HT-29 (cell line): ENCODE measurements at regions not wholly inside any gene's neighbourhood (a gene's known extent, or its start where the extent isn't known, plus 50 kb on each side); places are given as distances from the start of the nearest gene placed in this dataset.
"Not testable (repeated sequence)": the region's sequence is repeated elsewhere in the genome, so short reads cannot be mapped to it uniquely, and the experiment has no call there.

Source experiments
- DNase-seq: peaks from one replicate; pipeline ENCODE4 v3.0.0-alpha.2; 2015; ENCODE audit warnings: low spot score

GRCh38 chr6:139696991-139697390 is 322.5 kb upstream of the CITED2 start:
- DNase-seq = not testable (repeated sequence)

DNA sequence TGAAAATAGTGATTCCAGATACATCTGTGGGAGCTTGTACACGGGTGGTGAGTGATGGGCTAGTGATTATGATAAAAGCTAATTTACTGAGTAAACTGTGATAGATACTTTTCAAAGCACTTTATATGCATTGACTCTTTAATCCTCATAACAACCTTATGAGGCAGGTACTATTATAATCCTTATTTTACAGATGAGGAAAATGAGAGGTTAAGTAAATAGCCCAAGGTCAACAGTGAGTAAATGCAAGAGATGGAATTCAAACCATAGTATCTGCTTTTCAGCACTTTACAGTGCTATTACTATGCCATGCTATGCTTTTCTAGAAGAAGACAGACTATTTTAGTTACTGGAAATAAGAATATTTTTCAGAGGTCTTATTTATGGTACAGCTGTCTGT is 320.9 kb upstream of the CITED2 start:
- DNase-seq = no peak

DNA sequence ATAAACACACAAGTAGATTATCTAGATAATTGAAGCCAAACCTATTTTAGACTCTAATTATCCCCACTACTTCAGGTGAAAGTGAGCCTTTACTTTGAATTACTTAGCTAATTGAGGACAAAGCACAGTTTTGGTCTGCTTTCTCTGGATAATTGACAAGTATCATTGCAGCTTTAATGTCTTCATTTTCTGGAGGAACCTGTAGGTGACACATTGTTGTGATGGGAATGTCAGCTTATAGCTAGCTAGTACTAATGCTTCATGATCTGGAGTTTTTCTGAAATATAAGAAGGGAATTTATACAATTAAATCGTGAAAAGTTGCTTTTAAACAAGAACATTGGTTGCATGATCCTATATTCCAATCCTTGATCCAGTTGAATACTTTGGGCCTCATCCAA is 319.3 kb upstream of the CITED2 start:
- no peak for DNase-seq

- no peak for DNase-seq
Measured at GRCh38 chr6:139690007-139690406, 315.6 kb upstream of the CITED2 start.

DNA sequence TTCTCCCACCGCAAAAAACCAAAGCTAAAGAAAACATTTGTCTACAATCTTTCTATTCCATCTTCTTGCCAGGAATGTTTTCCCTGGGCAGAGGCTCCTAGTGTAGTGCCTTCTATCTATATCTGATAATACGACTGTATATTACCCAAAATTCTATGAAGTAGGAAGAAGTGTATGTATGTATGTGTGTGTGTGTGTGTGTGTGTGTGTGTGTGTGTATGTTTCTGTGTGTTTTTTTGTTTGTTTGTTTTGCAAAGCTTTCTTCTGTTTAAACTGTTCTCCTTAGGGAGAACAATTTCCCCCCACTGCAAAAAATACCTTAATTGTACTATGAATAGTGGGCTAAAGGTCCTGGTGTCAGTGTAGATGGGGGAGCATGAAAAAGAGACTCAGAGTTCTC is 312.6 kb upstream of the CITED2 start:
- DNase-seq = no peak

DNA sequence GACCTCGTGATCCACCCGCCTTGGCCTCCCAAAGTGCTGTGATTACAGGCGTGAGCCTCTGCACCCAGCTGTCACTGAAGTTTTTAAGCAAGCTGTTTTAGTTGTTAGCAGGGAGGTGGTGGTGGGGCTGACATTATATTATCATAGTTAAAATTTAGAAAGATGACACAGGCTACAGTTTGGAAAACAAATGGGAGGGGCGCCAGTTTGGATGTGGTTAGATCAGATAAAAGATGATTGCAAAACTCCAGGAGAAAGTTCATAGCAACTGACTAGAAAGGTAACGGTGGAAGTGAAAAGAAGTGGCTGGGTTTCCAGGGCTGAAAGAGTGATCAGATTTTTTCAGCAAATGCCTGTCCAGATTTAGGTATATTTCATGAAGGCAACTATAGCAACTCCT is 311.9 kb upstream of the CITED2 start:
- no peak for DNase-seq

DNA sequence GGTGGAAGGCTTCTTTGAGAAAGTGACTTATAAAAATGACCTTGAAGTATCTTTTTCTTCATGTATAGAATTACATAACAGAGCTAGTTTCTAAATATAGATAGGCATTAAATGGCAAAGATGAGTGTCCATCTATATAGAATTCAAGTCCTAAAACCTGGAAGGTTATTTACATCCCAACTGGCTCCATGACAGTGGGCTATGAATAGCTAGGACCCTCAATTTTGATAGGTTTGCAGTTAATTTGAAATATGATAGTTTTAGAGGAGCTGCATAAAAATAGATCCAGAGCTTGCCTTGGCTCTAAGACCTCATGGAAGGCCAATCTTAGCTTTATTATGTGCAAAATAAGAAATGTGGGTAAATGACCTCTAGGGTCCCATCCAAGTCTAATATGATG is 310.6 kb upstream of the CITED2 start:
- DNase-seq = no peak

DNA sequence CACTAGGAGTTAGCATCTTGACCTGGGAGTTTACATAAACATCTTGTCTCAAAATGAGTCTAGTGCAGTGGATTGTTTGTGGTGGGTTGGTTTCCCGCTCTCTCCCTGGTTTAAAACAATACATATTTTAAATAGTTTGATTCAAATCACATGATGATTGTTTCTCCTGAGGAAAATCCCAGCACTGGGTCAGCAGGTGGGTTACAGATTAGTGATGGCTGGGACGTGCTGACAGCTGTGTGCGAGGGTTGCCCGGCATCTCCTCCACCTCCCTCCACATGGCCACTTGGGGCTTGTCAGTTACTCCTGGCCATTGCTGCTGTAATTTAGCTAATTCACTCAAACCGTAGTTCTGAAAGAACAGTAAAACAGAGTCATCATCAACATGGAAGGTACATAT is 306.4 kb upstream of the CITED2 start:
- DNase-seq = no peak

GRCh38 chr6:139679516-139680179 is 305.2 kb upstream of the CITED2 start:
- DNase-seq = no peak

GRCh38 chr6:139676718-139677117 is 302.3 kb upstream of the CITED2 start:
- no peak for DNase-seq

- no peak for DNase-seq
Measured at GRCh38 chr6:139666284-139666683, 291.8 kb upstream of the CITED2 start.

DNA sequence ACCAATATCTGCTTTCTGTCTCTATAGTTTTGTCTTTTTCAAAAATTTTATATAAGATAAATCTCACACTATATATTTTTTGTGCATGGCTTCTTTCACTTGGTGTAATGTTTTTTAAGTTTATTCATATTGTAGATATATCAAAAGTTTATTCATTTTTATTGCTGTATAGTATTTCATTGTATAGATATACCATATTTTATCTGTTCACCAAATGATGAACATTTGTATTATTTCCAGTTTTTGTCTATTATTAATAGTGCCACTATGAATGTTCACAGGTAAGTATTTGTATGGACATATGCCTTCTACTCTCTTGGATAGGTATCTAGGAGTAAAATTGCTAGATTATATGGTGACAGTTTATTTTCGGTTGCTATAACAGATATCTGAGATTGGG is 289.5 kb upstream of the CITED2 start:
- DNase-seq = no peak

DNA sequence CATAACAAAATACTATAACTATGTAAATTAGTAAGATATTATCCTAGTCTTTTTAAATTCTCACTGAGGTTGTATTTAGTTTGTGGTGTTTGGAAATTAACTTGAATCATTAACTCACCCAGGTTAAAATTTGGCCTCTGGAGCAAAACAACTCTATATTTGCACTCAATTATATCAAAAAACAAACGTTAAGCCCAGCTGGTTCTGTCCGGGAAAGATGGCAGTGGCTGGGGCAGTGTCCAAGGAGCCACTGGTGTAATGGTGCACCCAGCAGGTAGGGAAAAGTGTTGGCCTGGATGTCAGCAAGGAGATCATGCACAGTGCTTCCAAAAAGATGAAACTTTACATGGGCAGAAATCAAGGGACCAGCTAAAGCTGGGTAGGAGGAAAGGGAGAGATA is 285.3 kb upstream of the CITED2 start:
- no peak for DNase-seq

- DNase-seq = peak; percentile 9
Measured at GRCh38 chr6:139659196-139659595, 284.7 kb upstream of the CITED2 start.

DNA sequence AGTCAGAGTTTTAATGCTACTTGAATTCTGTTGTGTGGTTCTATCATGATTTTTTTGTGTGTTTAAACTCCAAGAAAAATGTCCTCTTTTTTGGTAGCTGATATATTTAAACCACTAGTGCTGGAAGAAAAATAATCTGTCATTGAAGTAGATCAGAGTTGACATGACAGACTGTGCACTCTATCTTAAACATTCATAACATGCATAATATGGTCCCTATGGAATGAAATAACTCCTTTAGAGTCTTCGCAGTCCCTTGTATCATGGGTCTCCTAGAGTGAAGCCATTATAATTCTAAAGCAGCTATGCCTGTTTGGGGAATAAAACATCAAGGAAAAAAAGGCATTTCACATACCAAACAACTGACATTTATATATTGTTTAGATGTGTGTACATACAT is 282.7 kb upstream of the CITED2 start:
- DNase-seq = no peak

DNA sequence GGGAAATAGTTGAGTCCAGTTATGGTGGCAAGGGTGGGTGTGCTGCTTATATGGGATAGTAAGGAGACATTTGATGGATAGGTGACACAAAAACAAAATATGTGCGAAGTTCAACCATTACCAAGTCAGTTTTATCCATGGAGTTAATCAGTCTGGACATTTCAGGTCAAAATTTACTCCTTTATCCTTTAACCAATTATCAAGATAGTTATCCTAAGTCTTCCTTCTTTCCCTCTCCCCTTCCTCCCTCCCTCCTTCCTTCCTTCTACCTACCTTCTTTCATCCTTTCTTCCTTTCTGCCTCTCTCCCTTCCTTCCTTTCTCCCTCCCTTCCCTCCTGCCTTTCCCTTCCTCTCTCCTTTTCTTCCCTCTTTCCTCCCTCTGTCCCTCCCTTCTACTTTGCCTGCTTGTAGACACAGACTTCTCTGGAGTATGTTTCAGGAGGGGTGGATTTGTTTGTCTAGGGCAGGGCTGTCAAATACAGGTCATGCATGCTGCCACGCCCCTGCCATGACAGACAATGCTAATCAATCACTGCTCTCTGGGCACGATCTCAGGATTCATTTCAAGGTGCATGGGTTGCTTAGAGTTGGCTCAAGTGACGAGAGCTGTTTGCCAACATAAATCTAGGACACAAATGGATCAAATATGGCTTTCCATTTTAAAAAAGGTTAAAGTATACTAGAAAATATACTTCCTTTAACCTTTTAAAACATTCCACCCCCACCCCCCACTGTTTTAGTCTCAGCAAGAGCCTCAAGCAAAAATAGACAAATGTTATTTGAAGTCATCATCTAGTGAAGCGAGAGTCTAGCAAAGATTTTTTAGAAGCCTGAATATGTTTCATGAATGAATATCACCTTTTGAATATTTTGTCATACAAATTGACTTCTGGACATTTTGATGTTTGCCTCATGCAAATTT is 281.6 kb upstream of the CITED2 start:
- DNase-seq = peak; percentile 82

DNA sequence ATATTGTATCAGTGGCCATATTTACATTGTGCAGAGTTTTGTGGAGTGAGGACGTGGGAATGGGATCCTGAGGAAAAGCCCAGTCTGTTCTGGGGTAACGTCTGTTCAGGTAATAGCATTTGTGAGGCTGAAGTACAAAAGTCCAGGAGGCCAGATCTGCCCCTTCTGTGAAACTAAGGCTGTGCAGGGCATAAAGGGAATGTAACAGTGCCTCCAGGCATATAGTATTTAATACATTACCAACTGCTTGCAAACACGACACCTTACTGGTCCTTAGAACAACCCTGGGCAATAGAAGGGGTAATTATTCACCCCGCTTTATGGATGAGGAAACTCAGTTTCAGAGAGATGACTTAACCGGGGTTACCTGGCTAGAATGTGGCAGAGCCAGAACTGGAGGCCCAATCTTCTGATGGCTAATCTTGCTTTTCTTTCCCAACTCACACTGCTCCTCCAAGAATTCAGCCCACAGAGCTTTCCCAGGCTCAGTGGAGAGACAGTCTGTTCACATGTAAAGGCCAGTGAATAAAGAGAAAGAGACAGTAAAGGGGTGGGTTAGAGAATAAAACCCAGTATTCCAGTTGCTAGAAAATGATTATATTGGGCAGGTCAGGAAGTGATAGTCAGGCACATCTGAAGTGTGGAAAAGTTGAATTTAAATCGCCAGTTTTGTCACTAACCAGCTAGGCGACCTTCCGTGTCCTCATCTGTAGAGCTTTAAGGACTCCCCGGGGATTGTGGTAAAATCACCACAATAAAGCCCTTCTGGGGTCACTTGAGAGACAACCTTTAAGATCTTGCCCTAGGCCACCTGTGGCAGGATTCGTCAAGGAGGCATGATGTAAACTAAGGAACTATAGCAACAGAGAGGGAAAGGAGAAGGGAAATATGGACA is 280.7 kb upstream of the CITED2 start:
- DNase-seq = peak; percentile 34

DNA sequence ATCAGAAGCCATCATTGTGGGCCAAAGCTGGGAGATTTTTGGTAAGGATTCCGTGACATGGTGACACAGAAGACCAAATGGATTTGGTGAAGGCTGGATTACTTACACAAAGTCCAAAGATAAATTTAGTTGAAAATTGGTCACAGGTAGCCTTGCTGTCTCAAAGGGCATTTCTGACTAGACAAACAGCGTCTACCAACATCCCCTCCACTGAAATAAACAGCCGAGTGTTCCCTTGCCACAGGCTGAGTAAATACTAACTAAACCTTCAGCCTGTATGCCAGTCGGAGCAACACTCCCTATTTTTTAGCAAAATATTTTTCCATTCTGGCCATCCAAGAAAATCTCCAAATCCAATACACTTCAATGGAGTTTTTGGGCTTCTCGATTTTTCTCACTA is 279.9 kb upstream of the CITED2 start:
- no peak for DNase-seq

DNA sequence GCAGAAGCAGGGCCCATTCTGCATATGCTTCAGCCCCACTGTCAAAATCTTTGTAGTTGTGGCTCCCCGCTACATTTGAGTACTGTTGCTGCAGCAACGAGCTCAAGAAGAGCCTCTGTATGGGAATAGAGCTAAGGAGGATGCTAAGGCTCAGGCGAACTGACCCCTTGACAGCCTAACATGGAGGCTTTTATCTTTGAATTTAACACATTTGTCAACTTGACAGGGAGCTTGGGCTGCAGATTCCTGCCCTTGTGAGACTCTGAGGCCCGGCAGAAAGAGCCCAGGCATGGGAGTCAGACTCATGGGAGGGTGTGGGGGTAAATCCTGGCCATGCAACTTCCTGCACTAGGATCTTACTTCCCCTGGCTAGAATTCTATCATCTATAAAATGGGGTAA is 278.7 kb upstream of the CITED2 start:
- no peak for DNase-seq

GRCh38 chr6:139650941-139651340 is 276.5 kb upstream of the CITED2 start:
- no peak for DNase-seq

GRCh38 chr6:139649732-139650131 is 275.3 kb upstream of the CITED2 start:
- no peak for DNase-seq

- no peak for DNase-seq
Measured at GRCh38 chr6:139649128-139649527, 274.7 kb upstream of the CITED2 start.
